Endometrium (tissue), 2 donors: ENCODE measurements at regions not wholly inside any gene's neighbourhood (a gene's known extent, or its start where the extent isn't known, plus 50 kb on each side); places are given as distances from the start of the nearest gene placed in this dataset.
"Not testable (repeated sequence)": the region's sequence is repeated elsewhere in the genome, so short reads cannot be mapped to it uniquely, and the experiment has no call there.

ENCODE experiments used
- FAIRE-seq: peaks from 2 replicates; lab custom pipeline; 2012; peaks lifted over from hg19 to GRCh38; lab: Jason Lieb, UNC
- donor health status: control.
- donor health status: control.

- no peak for FAIRE-seq
Observed at GRCh38 chr6:93654548-93654947, 235.2 kb upstream of the EPHA7 start.

- FAIRE-seq = no peak
Observed at GRCh38 chr6:93644611-93645010, 225.3 kb upstream of the EPHA7 start.

GRCh38 chr6:93639126-93639525 is 219.8 kb upstream of the EPHA7 start:
- FAIRE-seq = no peak

- FAIRE-seq = not testable (repeated sequence)
Observed at GRCh38 chr6:93636987-93637664, 217.8 kb upstream of the EPHA7 start.

- no peak for FAIRE-seq
Observed at GRCh38 chr6:93624408-93624807, 205.0 kb upstream of the EPHA7 start.

GRCh38 chr6:93621442-93621841 is 202.1 kb upstream of the EPHA7 start:
- FAIRE-seq = no peak

- FAIRE-seq = no peak
Observed at GRCh38 chr6:93604951-93605350, 185.6 kb upstream of the EPHA7 start.

- FAIRE-seq = no peak
Observed at GRCh38 chr6:93592417-93592816, 173.1 kb upstream of the EPHA7 start.

- FAIRE-seq = no peak
Observed at GRCh38 chr6:93586306-93586705, 166.9 kb upstream of the EPHA7 start.

GRCh38 chr6:93584300-93584699 is 164.9 kb upstream of the EPHA7 start:
- no peak for FAIRE-seq

GRCh38 chr6:93581371-93581770 is 162.0 kb upstream of the EPHA7 start:
- FAIRE-seq = no peak

- no peak for FAIRE-seq
Observed at GRCh38 chr6:93580446-93580845, 161.1 kb upstream of the EPHA7 start.

GRCh38 chr6:93575495-93576267 is 156.3 kb upstream of the EPHA7 start:
- no peak for FAIRE-seq

- no peak for FAIRE-seq
Observed at GRCh38 chr6:93574299-93574698, 154.9 kb upstream of the EPHA7 start.

GRCh38 chr6:93571346-93571745 is 152.0 kb upstream of the EPHA7 start:
- no peak for FAIRE-seq

- no peak for FAIRE-seq
Observed at GRCh38 chr6:93568169-93568568, 148.8 kb upstream of the EPHA7 start.

- no peak for FAIRE-seq
Observed at GRCh38 chr6:93567164-93567563, 147.8 kb upstream of the EPHA7 start.

- FAIRE-seq = no peak
Observed at GRCh38 chr6:93566285-93566684, 146.9 kb upstream of the EPHA7 start.

GRCh38 chr6:93562582-93562981 is 143.2 kb upstream of the EPHA7 start:
- no peak for FAIRE-seq

- FAIRE-seq = no peak
Observed at GRCh38 chr6:93555292-93555691, 135.9 kb upstream of the EPHA7 start.

- peak; percentile 29 for FAIRE-seq
Observed at GRCh38 chr6:93554018-93554417, 134.7 kb upstream of the EPHA7 start.

GRCh38 chr6:93550551-93551276 is 131.4 kb upstream of the EPHA7 start:
- FAIRE-seq = no peak

- FAIRE-seq = no peak
Observed at GRCh38 chr6:93549868-93550267, 130.5 kb upstream of the EPHA7 start.
